Astrocyte (in vitro differentiated cells and primary cell): ENCODE measurements at regions not wholly inside any gene's neighbourhood (a gene's known extent, or its start where the extent isn't known, plus 50 kb on each side); places are given as distances from the start of the nearest gene placed in this dataset.

Source experiments
- CTCF ChIP-seq: IDR thresholded peaks from 2 replicates; pipeline ENCODE4 v1.5.1; 2011; ENCODE audit warnings: low read depth, mild to moderate bottlenecking, inconsistent platforms, low read length, moderate library complexity; ENCODE audit not compliant: insufficient read depth
- EZH2 ChIP-seq: IDR thresholded peaks from 2 replicates; pipeline ENCODE4 v1.6.1; 2012; ENCODE audit warnings: mild to moderate bottlenecking, low read length, inconsistent platforms; ENCODE audit not compliant: insufficient read depth

GRCh38 chr13:74193391-74193790 is 59.2 kb upstream of the KLF12 start:
- TF ChIP-seq CTCF (no peak), EZH2 (no peak)
